Spleen (tissue), 11 donors: ENCODE measurements at regions not wholly inside any gene's neighbourhood (a gene's known extent, or its start where the extent isn't known, plus 50 kb on each side); places are given as distances from the start of the nearest gene placed in this dataset.

ENCODE experiments used
- DNase-seq: peaks from one replicate; pipeline ENCODE4 v3.0.0-alpha.2; 2020
- H3K27ac ChIP-seq, 8 donors: fragments of 200-600 bp; sonication (generic) in 7 of 8; 1 replicate in 4 of 8; 2 replicates in 4 of 8; pipeline versions ENCODE4 v1.5.0 to v1.8.0; 2016 to 2021; ENCODE audit warnings: inconsistent platforms in 4 of 8, mild to moderate bottlenecking in 4 of 8, moderate library complexity in 1 of 8
- H3K27me3 ChIP-seq, 7 donors: fragments of 200-600 bp; sonication (generic) in 6 of 7; replicated peaks in 1 of 7; 1 replicate in 4 of 7; 2 replicates in 3 of 7; pipeline versions ENCODE4 v1.5.0 to v1.8.0; 2016 to 2021; ENCODE audit warnings: inconsistent platforms in 3 of 7, mild to moderate bottlenecking in 1 of 7
- H3K36me3 ChIP-seq, 6 donors: fragments of 200-600 bp; sonication (generic) in 5 of 6; 1 replicate in 4 of 6; 2 replicates in 2 of 6; pipeline versions ENCODE4 v1.5.0 to v1.8.0; 2016 to 2021; ENCODE audit warnings: inconsistent platforms in 2 of 6
- H3K4me1 ChIP-seq, 6 donors: fragments of 200-600 bp; sonication (generic) in 5 of 6; 1 replicate in 3 of 6; 2 replicates in 3 of 6; pipeline versions ENCODE4 v1.5.0 to v1.8.0; 2016 to 2021; ENCODE audit warnings: inconsistent platforms in 3 of 6
- H3K4me3 ChIP-seq, 8 donors: fragments of 200-600 bp; sonication (generic) in 7 of 8; 1 replicate in 4 of 8; 2 replicates in 4 of 8; pipeline versions ENCODE4 v1.5.0 to v1.8.0; 2016 to 2021; ENCODE audit warnings: inconsistent platforms in 4 of 8, mild to moderate bottlenecking in 4 of 8, moderate library complexity in 2 of 8
- H3K9me3 ChIP-seq, 8 donors: fragments of 200-600 bp; sonication (generic) in 7 of 8; 1 replicate in 4 of 8; 2 replicates in 4 of 8; pipeline versions ENCODE4 v1.5.0 to v1.8.0; 2016 to 2021; ENCODE audit warnings: inconsistent platforms in 4 of 8
- POLR2A ChIP-seq, 3 donors: fragments of 450-650 bp; IDR thresholded peaks; one replicate each; pipeline ENCODE4 v1.5.1; 2017; ENCODE audit warnings: antibody characterized with exemption in 3 of 3, mild to moderate bottlenecking in 1 of 3
- POLR2AphosphoS5 ChIP-seq, 3 donors: sonication (generic); formaldehyde crosslinking; IDR thresholded peaks; one replicate each; pipeline ENCODE4 v1.5.1; 2017; ENCODE audit warnings: antibody characterized with exemption in 3 of 3
- WGBS, 5 donors: extraction: QIAGEN DNeasy Blood & Tissue Kit in 3 of 5; methylation state at CpG; one replicate each; pipeline versions ENCODE4 v1.1.5 to v1.1.7; 2013 to 2018; 5-methylcytosine and 5-hydroxymethylcytosine counted together
- intact Hi-C: fragments of 100-400 bp; cut with DNase I; formaldehyde crosslinking; loops from one replicate; pipeline ENCODE4 v1.15.0; 2023; ENCODE audit warnings: low total_unique reads
- TF ChIP-seq, protein P1 (sequence below), 11 experiments: fragments of 200-600 bp in 7 of 11; fragments of 450-650 bp in 4 of 11; sonication (generic) in 4 of 11; IDR thresholded peaks in 8 of 11; conservative IDR thresholded peaks in 3 of 11; 1 replicate in 7 of 11; 2 replicates in 4 of 11; pipeline versions ENCODE4 v1.4.0 to v1.8.0; 2016 to 2021; ENCODE audit warnings: antibody characterized with exemption in 11 of 11, inconsistent platforms in 4 of 11, mild to moderate bottlenecking in 1 of 11
- donor health status: healthy with polysubstance abuse.
- donor health status: DM: no; HTN: no; CAD: no; lungs with moderate emphysema.
- donor health status: DM: no; HTN: no; CAD: no.
- donor health status: Bipolar disorder and iron deficiency.
- donor health status: healthy.
- donor health status: DM: no; HTN: no; CAD: no.
- donor health status: DM: yes; HTN: yes; CAD: no.

DNA sequence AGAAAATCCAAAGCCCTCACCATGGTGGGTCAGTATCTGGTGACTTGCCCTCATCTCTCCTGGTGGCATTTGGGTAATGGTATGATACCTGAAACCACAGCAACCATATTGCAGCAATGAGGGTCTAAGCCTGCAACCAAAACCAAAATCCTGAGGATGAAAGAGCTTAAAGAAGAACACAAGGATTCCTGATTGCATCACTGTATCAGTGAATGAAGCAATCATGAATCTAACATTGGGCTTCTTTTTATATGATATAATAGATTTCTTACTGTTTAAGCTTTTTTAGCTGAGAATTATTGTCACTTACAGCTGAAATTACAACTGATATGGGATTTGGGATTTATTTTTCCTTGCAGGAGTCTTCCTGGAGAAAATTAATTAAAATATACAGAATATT is 269.9 kb downstream of the MEF2C start:
- Histone ChIP-seq H3K4me3 (no peak overlapping the region), H3K4me1 (no peaks in the 10 kb centered on the region), H3K9me3 (peaks cover 0 to 24% (median 16%) of the 10 kb centered on the region in 8 donors), H3K27ac (no peak overlapping the region), H3K36me3 (no peaks in the 10 kb centered on the region), H3K27me3 (peaks cover 0 to 7% (median 0%) of the 10 kb centered on the region in 7 donors)
- DNase-seq: no peak
- TF ChIP-seq POLR2A (IDR thresholded peaks at IDR 0.05): no peak
- TF ChIP-seq, protein P1, sequence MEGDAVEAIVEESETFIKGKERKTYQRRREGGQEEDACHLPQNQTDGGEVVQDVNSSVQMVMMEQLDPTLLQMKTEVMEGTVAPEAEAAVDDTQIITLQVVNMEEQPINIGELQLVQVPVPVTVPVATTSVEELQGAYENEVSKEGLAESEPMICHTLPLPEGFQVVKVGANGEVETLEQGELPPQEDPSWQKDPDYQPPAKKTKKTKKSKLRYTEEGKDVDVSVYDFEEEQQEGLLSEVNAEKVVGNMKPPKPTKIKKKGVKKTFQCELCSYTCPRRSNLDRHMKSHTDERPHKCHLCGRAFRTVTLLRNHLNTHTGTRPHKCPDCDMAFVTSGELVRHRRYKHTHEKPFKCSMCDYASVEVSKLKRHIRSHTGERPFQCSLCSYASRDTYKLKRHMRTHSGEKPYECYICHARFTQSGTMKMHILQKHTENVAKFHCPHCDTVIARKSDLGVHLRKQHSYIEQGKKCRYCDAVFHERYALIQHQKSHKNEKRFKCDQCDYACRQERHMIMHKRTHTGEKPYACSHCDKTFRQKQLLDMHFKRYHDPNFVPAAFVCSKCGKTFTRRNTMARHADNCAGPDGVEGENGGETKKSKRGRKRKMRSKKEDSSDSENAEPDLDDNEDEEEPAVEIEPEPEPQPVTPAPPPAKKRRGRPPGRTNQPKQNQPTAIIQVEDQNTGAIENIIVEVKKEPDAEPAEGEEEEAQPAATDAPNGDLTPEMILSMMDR (IDR thresholded peaks at IDR 0.05 in 8 of 11, conservative IDR thresholded peaks at IDR 0.05 in 3 of 11): no peak
- no peak for TF ChIP-seq POLR2AphosphoS5 (IDR thresholded peaks at IDR 0.05)
- intact Hi-C loops: no loop called here

DNA sequence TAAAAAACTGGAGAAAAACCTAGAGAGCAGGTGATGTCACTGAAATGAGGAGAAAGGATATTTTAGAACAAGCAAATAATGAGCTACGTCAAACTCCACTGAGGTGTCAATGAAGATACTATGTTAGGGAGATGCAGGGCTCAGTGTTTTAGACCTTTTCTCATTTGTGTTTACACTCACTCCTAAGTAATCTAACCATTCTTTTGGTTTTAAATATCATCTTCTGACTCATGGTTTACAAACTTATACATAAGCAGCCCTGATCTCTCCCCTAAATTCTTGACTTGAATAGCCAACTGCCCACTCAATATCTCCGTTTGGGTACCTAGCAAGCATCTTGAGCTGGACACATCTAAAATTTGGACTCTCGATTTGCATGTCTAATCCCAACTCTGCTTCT is 272.4 kb downstream of the MEF2C start:
- Histone ChIP-seq H3K9me3 (peaks cover 0 to 13% (median 9%) of the 10 kb centered on the region in 8 donors), H3K36me3 (no peaks in the 10 kb centered on the region), H3K4me1 (no peaks in the 10 kb centered on the region), H3K4me3 (no peak overlapping the region), H3K27me3 (peaks cover 0 to 7% (median 0%) of the 10 kb centered on the region in 7 donors), H3K27ac (no peak overlapping the region)
- no peak for DNase-seq
- TF ChIP-seq, protein P1 (IDR thresholded peaks at IDR 0.05 in 8 of 11, conservative IDR thresholded peaks at IDR 0.05 in 3 of 11): no peak
- no peak for TF ChIP-seq POLR2AphosphoS5 (IDR thresholded peaks at IDR 0.05)
- TF ChIP-seq POLR2A (IDR thresholded peaks at IDR 0.05): no peak
- 78 to 89% (median 86%) methylated on average over 3 of the region's 3 CpGs for WGBS, 5 donors
- intact Hi-C loops: no loop called here

DNA sequence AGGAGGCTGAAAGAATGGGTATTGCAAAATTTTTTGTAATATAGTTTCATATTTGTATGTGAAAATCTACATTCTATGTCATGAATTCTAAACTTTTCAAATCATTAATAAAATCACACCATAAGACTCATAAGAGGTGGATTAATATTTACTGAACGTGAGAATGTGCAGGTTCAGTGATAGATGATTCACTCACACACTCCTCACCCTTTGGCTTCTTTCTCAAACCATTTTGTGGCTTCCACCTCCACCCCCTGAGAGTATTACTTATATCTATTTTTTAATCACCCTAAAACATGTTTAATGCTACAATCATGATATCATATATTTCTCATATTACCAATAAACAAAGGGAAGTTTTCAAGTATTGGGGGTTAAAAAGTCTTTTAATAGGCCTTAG is 275.5 kb downstream of the MEF2C start:
- no peak for TF ChIP-seq POLR2AphosphoS5 (IDR thresholded peaks at IDR 0.05)
- TF ChIP-seq POLR2A (IDR thresholded peaks at IDR 0.05): no peak
- TF ChIP-seq, protein P1 (IDR thresholded peaks at IDR 0.05 in 8 of 11, conservative IDR thresholded peaks at IDR 0.05 in 3 of 11): no peak

DNA sequence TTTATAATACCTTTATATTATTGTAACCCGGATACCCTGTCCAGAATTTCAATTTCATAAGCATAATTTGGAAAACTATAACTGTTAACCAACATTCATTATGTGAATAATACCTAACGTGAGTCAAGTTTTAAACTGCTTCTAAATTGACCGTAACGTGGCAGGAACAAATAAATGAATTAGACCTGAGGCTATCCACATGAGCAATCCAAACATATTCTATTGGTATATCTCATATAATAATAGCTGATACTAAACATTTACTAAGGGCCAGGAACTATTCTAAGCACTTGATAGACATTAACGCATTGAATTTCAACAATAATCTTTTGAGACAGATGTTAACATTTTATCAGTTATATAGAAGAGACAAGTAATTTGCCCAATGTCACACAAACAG is 276.4 kb downstream of the MEF2C start:
- Histone ChIP-seq H3K27ac (no peak overlapping the region), H3K36me3 (no peaks in the 10 kb centered on the region), H3K9me3 (peaks cover 0 to 7% (median 0%) of the 10 kb centered on the region in 8 donors), H3K4me3 (no peak overlapping the region), H3K27me3 (peaks cover 0 to 7% (median 0%) of the 10 kb centered on the region in 7 donors), H3K4me1 (no peaks in the 10 kb centered on the region)
- whole genome bisulfite sequencing, 5 donors: 81 to 93% (median 86%) methylated on average over 5 of the region's 5 CpGs
- intact Hi-C loops: no loop called here
- DNase-seq: no peak
- TF ChIP-seq POLR2AphosphoS5 (IDR thresholded peaks at IDR 0.05) (no peak), POLR2A (IDR thresholded peaks at IDR 0.05) (no peak)
- TF ChIP-seq, protein P1 (IDR thresholded peaks at IDR 0.05 in 8 of 11, conservative IDR thresholded peaks at IDR 0.05 in 3 of 11): no peak

More for the DNA sequence above, 275.5 kb downstream of the MEF2C start:
- H3K27ac ChIP-seq: no peak overlapping the region
- H3K4me3 ChIP-seq: no peak overlapping the region
- DNase-seq: no peak
- WGBS, 5 donors: 68 to 81% (median 74%) methylated on average over 1 of the region's 1 CpG
- peaks cover 0 to 7% (median 0%) of the 10 kb centered on the region in 7 donors for H3K27me3 ChIP-seq
- H3K9me3 ChIP-seq: peaks cover 0 to 3% (median 0%) of the 10 kb centered on the region in 8 donors
- no peaks in the 10 kb centered on the region for H3K36me3 ChIP-seq
- H3K4me1 ChIP-seq: no peaks in the 10 kb centered on the region
- intact Hi-C loops: no loop called here
